Common myeloid progenitor, CD34-positive (primary cell): ENCODE measurements at regions not wholly inside any gene's neighbourhood (a gene's known extent, or its start where the extent isn't known, plus 50 kb on each side); places are given as distances from the start of the nearest gene placed in this dataset.

ENCODE experiments used
- CTCF ChIA-PET: fragments of 350-600 bp; sonication (Branson Sonifier 250); formaldehyde crosslinking; loops from one replicate; lab custom pipeline; 2021; ENCODE audit warnings: antibody characterized with exemption; lab: Charles Lee
- POLR2A ChIA-PET: fragments of 350-600 bp; sonication (Branson Sonifier 250); formaldehyde crosslinking; loops from one replicate; lab custom pipeline; 2021; ENCODE audit warnings: antibody characterized with exemption; lab: Charles Lee
- DNase-seq, 3 donors: peaks; one replicate each; pipeline versions ENCODE4 v3.0.0 to v3.0.0-alpha.2; 2013
- H3K27ac ChIP-seq, 2 experiments: 1 replicate in 1 of 2; 2 replicates in 1 of 2; pipeline ENCODE4 v1.7.0; 2013; ENCODE audit warnings: inconsistent platforms in 2 of 2, low read length in 2 of 2, mild to moderate bottlenecking in 2 of 2, low read depth in 1 of 2, moderate library complexity in 1 of 2; ENCODE audit not compliant: severe bottlenecking in 2 of 2, insufficient read depth in 1 of 2, poor library complexity in 1 of 2
- H3K27me3 ChIP-seq, 5 experiments: replicated peaks in 2 of 5; 1 replicate in 3 of 5; 2 replicates in 2 of 5; pipeline versions ENCODE4 v1.6.1 to v1.7.0; 2013; ENCODE audit warnings: low read length in 4 of 5, mild to moderate bottlenecking in 2 of 5, moderate library complexity in 2 of 5, inconsistent platforms in 1 of 5; ENCODE audit not compliant: insufficient read depth in 5 of 5, control insufficient read depth in 4 of 5
- H3K36me3 ChIP-seq, 4 experiments: 1 replicate in 2 of 4; 2 replicates in 2 of 4; pipeline versions ENCODE4 v1.6.1 to v1.7.0; 2013; ENCODE audit warnings: low read length in 3 of 4, control low read depth in 1 of 4, mild to moderate bottlenecking in 1 of 4; ENCODE audit not compliant: control insufficient read depth in 4 of 4, insufficient read depth in 4 of 4
- H3K4me1 ChIP-seq, 4 experiments: 1 replicate in 3 of 4; 2 replicates in 1 of 4; pipeline versions ENCODE4 v1.6.1 to v1.7.1; 2013; ENCODE audit warnings: low read length in 3 of 4, mild to moderate bottlenecking in 3 of 4, control low read depth in 1 of 4, inconsistent platforms in 1 of 4, moderate library complexity in 1 of 4; ENCODE audit not compliant: control insufficient read depth in 4 of 4, insufficient read depth in 4 of 4; ENCODE audit errors: control extremely low read depth in 1 of 4
- H3K4me3 ChIP-seq, 7 experiments: 1 replicate in 4 of 7; 2 replicates in 3 of 7; pipeline versions ENCODE4 v1.5.1 to v1.7.0; 2013; ENCODE audit warnings: mild to moderate bottlenecking in 7 of 7, low read length in 6 of 7, moderate library complexity in 6 of 7, inconsistent platforms in 2 of 7, low read depth in 2 of 7, control low read depth in 1 of 7; ENCODE audit not compliant: insufficient read depth in 4 of 7, control insufficient read depth in 1 of 7; ENCODE audit errors: extremely low read depth in 1 of 7
- H3K9me3 ChIP-seq, 5 experiments: 1 replicate in 4 of 5; 2 replicates in 1 of 5; pipeline versions ENCODE4 v1.6.1 to v1.7.1; 2013; ENCODE audit warnings: low read length in 4 of 5, mild to moderate bottlenecking in 2 of 5, inconsistent platforms in 1 of 5, low read depth in 1 of 5, moderate library complexity in 1 of 5; ENCODE audit not compliant: control insufficient read depth in 4 of 5, insufficient read depth in 2 of 5; ENCODE audit errors: control extremely low read depth in 1 of 5
- WGBS: methylation state at CpG from one replicate; pipeline ENCODE4 v1.1.5; 2013; ENCODE audit not compliant: insufficient coverage; 5-methylcytosine and 5-hydroxymethylcytosine counted together

DNA sequence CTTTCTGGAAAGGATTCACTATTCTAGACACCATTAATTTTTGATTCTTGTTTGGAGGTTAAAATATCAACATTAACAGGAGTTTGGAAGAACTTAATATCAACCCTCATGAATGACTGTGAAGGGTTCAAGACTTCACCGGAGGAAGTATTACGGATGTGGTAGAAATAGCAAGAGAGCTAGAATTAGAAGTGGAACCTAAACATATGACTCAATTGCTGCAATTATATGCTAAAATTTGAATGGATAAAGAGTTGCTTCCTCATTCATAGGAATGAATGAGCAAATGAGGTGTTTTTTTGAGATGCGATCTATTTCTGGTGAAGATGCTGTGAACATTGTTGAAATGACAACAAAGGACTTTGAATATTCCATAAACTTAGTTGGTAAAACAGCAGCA lies 77.9 kb upstream of the TNFSF4 start:
- CTCF ChIA-PET: no interaction called here
- Histone ChIP-seq H3K9me3 (no peaks in the 10 kb centered on the region), H3K27me3 (no peaks in the 10 kb centered on the region), H3K27ac (no peak overlapping the region), H3K4me3 (no peak overlapping the region), H3K36me3 (no peaks in the 10 kb centered on the region), H3K4me1 (no peaks in the 10 kb centered on the region)
- POLR2A ChIA-PET: no interaction called here
- DNase-seq: no peak
- 100% methylated on average over 2 of the region's 3 CpGs for WGBS

DNA sequence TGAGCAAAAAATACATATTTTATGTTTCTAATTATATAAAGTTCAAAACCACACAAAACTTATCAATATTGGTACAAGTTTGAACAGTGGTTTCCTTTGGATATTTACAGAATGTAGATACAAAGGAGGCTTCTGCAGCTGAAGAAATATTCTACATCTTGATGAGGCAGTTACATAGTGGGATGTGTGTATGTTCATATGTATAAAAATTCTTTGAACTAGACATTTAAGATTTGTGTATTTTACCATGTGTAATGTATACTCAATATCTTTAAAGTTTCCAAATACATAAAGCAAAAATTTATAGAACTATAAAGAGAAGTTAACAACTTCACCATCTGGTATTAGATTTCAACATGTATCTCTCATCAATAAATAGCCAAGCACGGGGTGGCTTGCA lies 80.7 kb upstream of the TNFSF4 start:
- Histone ChIP-seq H3K4me3 (no peak overlapping the region), H3K4me1 (no peaks in the 10 kb centered on the region), H3K27ac (no peak overlapping the region), H3K27me3 (no peaks in the 10 kb centered on the region), H3K36me3 (no peaks in the 10 kb centered on the region), H3K9me3 (no peaks in the 10 kb centered on the region)
- POLR2A ChIA-PET: no interaction called here
- CTCF ChIA-PET: no interaction called here
- no peak for DNase-seq
- WGBS: 100% methylated on average over 1 of the region's 1 CpG

DNA sequence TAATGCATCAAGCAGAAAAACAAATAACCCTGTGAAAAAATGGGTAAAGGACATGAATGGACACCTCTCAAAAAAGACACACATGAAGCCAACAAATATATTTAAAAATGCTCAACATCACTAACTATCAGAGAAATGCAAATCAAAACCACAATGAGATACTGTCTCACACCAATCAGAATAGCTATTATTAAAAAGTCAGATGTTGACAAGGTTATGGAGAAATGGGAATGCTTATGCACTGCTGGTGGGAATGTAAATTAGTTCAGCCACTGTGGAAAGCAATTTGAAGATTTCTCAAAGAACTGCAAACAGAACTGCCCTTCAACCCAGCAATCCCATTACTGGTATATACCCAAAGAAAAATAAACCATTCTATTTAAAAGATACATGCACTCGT lies 86.6 kb upstream of the TNFSF4 start:
- H3K4me1 ChIP-seq: peaks cover 0 to 5% (median 0%) of the 10 kb centered on the region in 4 experiments
- H3K27ac ChIP-seq: no peak overlapping the region
- DNase-seq: no peak
- no peak overlapping the region for H3K4me3 ChIP-seq
- ChIA-PET POLR2A (no interaction called here), CTCF (no interaction called here)
- no CpG with 5 or more reads among the region's 1 CpG for WGBS
- no peaks in the 10 kb centered on the region for H3K9me3 ChIP-seq
- H3K27me3 ChIP-seq: no peaks in the 10 kb centered on the region
- no peaks in the 10 kb centered on the region for H3K36me3 ChIP-seq

DNA sequence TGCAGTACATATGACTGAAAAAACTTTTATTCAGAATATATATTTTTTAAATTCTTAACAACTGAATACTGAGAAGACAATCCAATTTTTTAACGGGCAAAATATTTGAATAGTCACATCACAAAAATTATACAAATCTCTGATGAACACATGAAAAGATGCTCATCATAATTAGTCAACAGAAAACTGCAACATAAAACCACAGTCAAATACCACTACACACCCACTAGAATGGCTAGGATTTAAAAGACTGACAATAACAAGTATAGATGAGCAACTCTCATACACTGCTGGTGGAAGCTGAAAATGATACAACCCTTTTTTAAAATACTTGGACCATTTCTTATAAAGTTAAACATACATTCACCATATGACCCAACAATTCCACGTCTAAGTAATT lies 87.7 kb upstream of the TNFSF4 start:
- POLR2A ChIA-PET: no interaction called here
- Histone ChIP-seq H3K4me3 (no peak overlapping the region), H3K9me3 (no peaks in the 10 kb centered on the region), H3K27me3 (no peaks in the 10 kb centered on the region), H3K36me3 (no peaks in the 10 kb centered on the region), H3K27ac (no peak overlapping the region), H3K4me1 (peaks cover 0 to 5% (median 0%) of the 10 kb centered on the region in 4 experiments)
- no CpG with 5 or more reads among the region's 2 CpGs for WGBS
- no peak for DNase-seq
- CTCF ChIA-PET: no interaction called here

DNA sequence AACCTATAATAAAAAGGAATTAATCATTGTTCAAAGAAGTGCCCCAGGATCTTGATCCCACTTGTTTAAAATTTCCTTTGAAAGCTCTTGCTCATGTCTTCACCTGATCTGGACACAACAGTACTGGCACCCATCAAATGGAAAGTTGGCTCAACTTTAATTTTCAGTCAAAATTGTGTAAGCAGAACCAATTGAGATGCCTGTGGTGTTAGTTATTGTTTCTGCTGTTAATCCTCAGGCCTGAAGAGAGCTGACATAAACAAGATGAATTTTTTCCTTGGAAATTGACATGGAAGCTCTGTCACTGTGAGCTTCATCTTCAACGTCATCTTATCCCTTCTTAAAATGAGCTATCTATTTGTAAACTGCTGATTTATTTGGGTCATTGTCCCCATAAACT lies 88.3 kb upstream of the TNFSF4 start:
- ChIA-PET POLR2A (no interaction called here), CTCF (no interaction called here)
- Histone ChIP-seq H3K9me3 (no peaks in the 10 kb centered on the region), H3K36me3 (no peaks in the 10 kb centered on the region), H3K4me3 (no peak overlapping the region), H3K4me1 (peaks cover 0 to 5% (median 0%) of the 10 kb centered on the region in 4 experiments), H3K27ac (no peak overlapping the region), H3K27me3 (no peaks in the 10 kb centered on the region)
- 100% methylated on average over 1 of the region's 1 CpG for WGBS
- no peak for DNase-seq

DNA sequence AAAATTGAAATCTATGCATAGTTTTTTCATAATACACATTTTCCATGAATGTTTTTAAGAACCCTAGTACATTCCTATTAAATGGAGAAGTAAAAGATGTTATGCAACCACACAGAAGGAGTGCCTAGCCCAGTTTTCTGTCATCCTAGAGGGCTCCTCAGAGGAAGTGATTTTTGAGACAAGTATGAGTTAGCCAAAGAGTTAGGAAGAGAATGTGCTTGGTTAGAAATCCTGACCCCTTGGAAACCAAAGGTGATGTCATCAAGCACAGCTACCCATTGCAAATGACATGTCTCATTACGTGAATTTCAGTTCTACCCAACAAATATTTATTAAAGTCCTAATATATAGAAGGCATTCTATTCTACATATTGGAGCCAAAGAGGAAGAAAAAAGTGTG lies 88.9 kb upstream of the TNFSF4 start:
- no CpG with 5 or more reads among the region's 1 CpG for WGBS
- no peak for DNase-seq
- Histone ChIP-seq H3K36me3 (no peaks in the 10 kb centered on the region), H3K4me1 (peaks cover 0 to 5% (median 0%) of the 10 kb centered on the region in 4 experiments), H3K4me3 (no peak overlapping the region), H3K27ac (no peak overlapping the region), H3K9me3 (no peaks in the 10 kb centered on the region), H3K27me3 (no peaks in the 10 kb centered on the region)
- ChIA-PET POLR2A (interaction anchor here (0.6 kb wide), 1 partner anchor 80 kb away, joined by 3 read pairs; no protein-coding TSS in a partner anchor), CTCF (no interaction called here)

DNA sequence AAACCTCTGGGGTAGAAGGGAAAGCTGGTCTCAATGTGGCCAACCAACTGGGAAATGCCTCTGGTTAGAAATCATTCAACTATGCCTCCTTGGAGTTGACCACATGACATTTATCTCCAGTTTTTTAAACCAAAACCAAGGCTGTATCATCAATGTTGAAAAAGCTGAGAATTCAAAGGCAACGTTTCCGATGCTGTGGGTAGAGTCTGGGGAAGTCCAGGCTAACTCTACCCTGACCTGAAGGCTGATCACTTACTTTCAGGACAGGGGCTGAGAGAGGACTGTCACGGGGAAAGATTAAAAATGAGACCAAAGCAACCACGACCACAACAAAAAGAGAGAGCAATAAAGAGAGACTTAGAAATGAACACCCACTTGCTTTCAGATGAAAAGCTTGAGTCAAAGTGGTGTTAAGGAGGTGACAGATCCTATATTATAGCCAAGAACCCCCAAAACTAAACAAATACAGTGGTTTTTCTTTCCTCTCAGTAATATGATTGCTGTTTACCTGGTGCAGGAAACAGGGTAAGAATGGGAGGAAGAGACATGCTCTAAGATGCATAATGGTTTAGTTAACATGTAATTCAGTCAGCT lies 90.8 kb upstream of the TNFSF4 start:
- no peak for DNase-seq
- 100% methylated on average over 2 of the region's 4 CpGs for WGBS

More for the DNA sequence above, 90.8 kb upstream of the TNFSF4 start:
- ChIA-PET POLR2A (no interaction called here), CTCF (no interaction called here)
- no peaks in the 10 kb centered on the region for H3K27me3 ChIP-seq
- no peaks in the 10 kb centered on the region for H3K36me3 ChIP-seq
- no peak overlapping the region for H3K27ac ChIP-seq
- H3K4me3 ChIP-seq: no peak overlapping the region
- no peaks in the 10 kb centered on the region for H3K9me3 ChIP-seq
- peaks cover 0 to 6% (median 0%) of the 10 kb centered on the region in 4 experiments for H3K4me1 ChIP-seq
